ENCODE measurements at regions not wholly inside any gene's neighbourhood (a gene's known extent, or its start where the extent isn't known, plus 50 kb on each side); places are given as distances from the start of the nearest gene placed in this dataset.
A peak's percentile ranks its signal among the peaks of the same experiment; 100 is the strongest.

GRCh38 chr2:160632084-160632975 is 138.7 kb upstream of the RBMS1 start:
- no peak for DNase-seq

- DNase-seq = no peak
These were observed 140.8 kb upstream of the RBMS1 start for GRCh38 chr2:160634436-160634835.

GRCh38 chr2:160635488-160635887 is 141.9 kb upstream of the RBMS1 start:
- no peak for DNase-seq

GRCh38 chr2:160639472-160639871 is 145.9 kb upstream of the RBMS1 start:
- no peak for DNase-seq

- DNase-seq = no peak
These were observed 153.3 kb upstream of the RBMS1 start for GRCh38 chr2:160646684-160647444.

GRCh38 chr2:160647967-160648685 is 154.5 kb upstream of the RBMS1 start:
- no peak for DNase-seq

- no peak for DNase-seq
These were observed 156.1 kb upstream of the RBMS1 start for GRCh38 chr2:160649698-160650097.

- DNase-seq = peak in 1 of 2 donors; percentile 8
These were observed 156.8 kb upstream of the RBMS1 start for GRCh38 chr2:160650196-160651118.

- no peak for DNase-seq
These were observed 158.0 kb upstream of the RBMS1 start for GRCh38 chr2:160651416-160652200.

GRCh38 chr2:160652236-160652635 is 158.6 kb upstream of the RBMS1 start:
- peak; percentile 44 to 65 for DNase-seq

GRCh38 chr2:160657196-160657595 is 163.6 kb upstream of the RBMS1 start:
- DNase-seq = no peak

GRCh38 chr2:160658851-160659250 is 165.2 kb upstream of the RBMS1 start:
- DNase-seq = no peak

GRCh38 chr2:160660741-160661140 is 167.1 kb upstream of the RBMS1 start:
- no peak for DNase-seq

- DNase-seq = no peak
These were observed 171.1 kb upstream of the RBMS1 start for GRCh38 chr2:160664603-160665140.

- DNase-seq = peak in 1 of 2 donors; percentile 21
These were observed 172.8 kb upstream of the RBMS1 start for GRCh38 chr2:160666154-160667060.

- DNase-seq = no peak
These were observed 174.2 kb upstream of the RBMS1 start for GRCh38 chr2:160667811-160668210.

GRCh38 chr2:160670618-160671017 is 177.0 kb upstream of the RBMS1 start:
- no peak for DNase-seq

- no peak for DNase-seq
These were observed 178.6 kb upstream of the RBMS1 start for GRCh38 chr2:160672211-160672610.

- DNase-seq = no peak
These were observed 180.6 kb upstream of the RBMS1 start for GRCh38 chr2:160674146-160674750.

Data from CD4-positive, alpha-beta T cell treated with Interferon alpha-2 for 1 hour (primary cell).